GM18873 (cell line): ENCODE measurements at regions not wholly inside any gene's neighbourhood (a gene's known extent, or its start where the extent isn't known, plus 50 kb on each side); places are given as distances from the start of the nearest gene placed in this dataset.

Source experiments
- ATAC-seq: cut with Tn5 transposase; IDR thresholded peaks from one replicate; pipeline ENCODE4 v1.9.1; 2021; ENCODE audit warnings: mild to moderate bottlenecking, moderate library complexity, moderate number of reproducible peaks; ENCODE audit not compliant: unreplicated experiment, low FRiP score

GRCh38 chr4:23360718-23361117 is 529.1 kb downstream of the PPARGC1A start:
- no peak for ATAC-seq

GRCh38 chr4:23355258-23355657 is 534.6 kb downstream of the PPARGC1A start:
- ATAC-seq = no peak

- ATAC-seq = no peak
These were observed 536.6 kb downstream of the PPARGC1A start for GRCh38 chr4:23353200-23353599.

GRCh38 chr4:23348789-23349498 is 540.9 kb downstream of the PPARGC1A start:
- ATAC-seq = peak; percentile 69

- ATAC-seq = no peak
These were observed 552.6 kb downstream of the PPARGC1A start for GRCh38 chr4:23337292-23337691.

- peak; percentile 82 for ATAC-seq
These were observed 555.6 kb downstream of the PPARGC1A start for GRCh38 chr4:23333946-23334878.

- ATAC-seq = no peak
These were observed 556.3 kb downstream of the PPARGC1A start for GRCh38 chr4:23333556-23333945.

- no peak for ATAC-seq
These were observed 557.5 kb downstream of the PPARGC1A start for GRCh38 chr4:23332313-23332712.

- ATAC-seq = no peak
These were observed 562.7 kb downstream of the PPARGC1A start for GRCh38 chr4:23327120-23327519.

GRCh38 chr4:23324021-23324690 is 565.7 kb downstream of the PPARGC1A start:
- no peak for ATAC-seq

- no peak for ATAC-seq
These were observed 566.4 kb downstream of the PPARGC1A start for GRCh38 chr4:23323436-23323835.

GRCh38 chr4:23322732-23323131 is 567.1 kb downstream of the PPARGC1A start:
- no peak for ATAC-seq

GRCh38 chr4:23320931-23321587 is 568.8 kb downstream of the PPARGC1A start:
- no peak for ATAC-seq

- ATAC-seq = no peak
These were observed 577.2 kb downstream of the PPARGC1A start for GRCh38 chr4:23312686-23313085.

- no peak for ATAC-seq
These were observed 577.9 kb downstream of the PPARGC1A start for GRCh38 chr4:23311983-23312382.

- ATAC-seq = no peak
These were observed 584.8 kb downstream of the PPARGC1A start for GRCh38 chr4:23305026-23305425.

- no peak for ATAC-seq
These were observed 591.5 kb downstream of the PPARGC1A start for GRCh38 chr4:23298371-23298770.

- ATAC-seq = no peak
These were observed 592.5 kb downstream of the PPARGC1A start for GRCh38 chr4:23297327-23297726.

GRCh38 chr4:23291139-23291538 is 598.4 kb downstream of the GBA3 start:
- no peak for ATAC-seq

GRCh38 chr4:23290656-23291055 is 597.9 kb downstream of the GBA3 start:
- ATAC-seq = no peak
